ENCODE measurements at regions not wholly inside any gene's neighbourhood (a gene's known extent, or its start where the extent isn't known, plus 50 kb on each side); places are given as distances from the start of the nearest gene placed in this dataset.

DNA sequence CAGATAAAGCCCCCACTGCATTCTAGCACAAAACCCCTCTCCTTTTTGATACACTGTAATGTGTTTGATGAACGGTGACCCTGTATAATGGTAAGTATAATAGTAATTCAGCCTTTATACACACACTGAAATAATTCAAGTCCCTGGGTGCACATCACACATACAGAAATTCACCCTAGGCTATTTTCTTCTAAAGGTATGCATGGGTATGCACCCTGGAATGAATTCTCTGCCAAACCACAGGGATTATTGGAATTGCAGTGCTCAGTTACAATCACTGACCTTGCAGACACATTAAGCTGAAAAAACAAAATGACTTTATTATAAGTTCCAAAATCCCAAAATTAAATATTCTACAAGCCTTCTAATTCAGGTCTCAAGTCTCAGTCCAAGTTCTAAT is 245.9 kb upstream of the FAT3 start:
- H3K4me3 ChIP-seq (replicated peaks; ENCODE audit: insufficient read depth, low read length), result no peak overlapping the region
- H3K27ac ChIP-seq (replicated peaks), result no peak overlapping the region
- no peak for TF ChIP-seq REST (IDR thresholded peaks at IDR 0.05; ENCODE audit: insufficient replicate concordance, low read depth)
- no peak for TF ChIP-seq GABPA (IDR thresholded peaks at IDR 0.05; ENCODE audit: low read depth)
- TF ChIP-seq, protein P1, sequence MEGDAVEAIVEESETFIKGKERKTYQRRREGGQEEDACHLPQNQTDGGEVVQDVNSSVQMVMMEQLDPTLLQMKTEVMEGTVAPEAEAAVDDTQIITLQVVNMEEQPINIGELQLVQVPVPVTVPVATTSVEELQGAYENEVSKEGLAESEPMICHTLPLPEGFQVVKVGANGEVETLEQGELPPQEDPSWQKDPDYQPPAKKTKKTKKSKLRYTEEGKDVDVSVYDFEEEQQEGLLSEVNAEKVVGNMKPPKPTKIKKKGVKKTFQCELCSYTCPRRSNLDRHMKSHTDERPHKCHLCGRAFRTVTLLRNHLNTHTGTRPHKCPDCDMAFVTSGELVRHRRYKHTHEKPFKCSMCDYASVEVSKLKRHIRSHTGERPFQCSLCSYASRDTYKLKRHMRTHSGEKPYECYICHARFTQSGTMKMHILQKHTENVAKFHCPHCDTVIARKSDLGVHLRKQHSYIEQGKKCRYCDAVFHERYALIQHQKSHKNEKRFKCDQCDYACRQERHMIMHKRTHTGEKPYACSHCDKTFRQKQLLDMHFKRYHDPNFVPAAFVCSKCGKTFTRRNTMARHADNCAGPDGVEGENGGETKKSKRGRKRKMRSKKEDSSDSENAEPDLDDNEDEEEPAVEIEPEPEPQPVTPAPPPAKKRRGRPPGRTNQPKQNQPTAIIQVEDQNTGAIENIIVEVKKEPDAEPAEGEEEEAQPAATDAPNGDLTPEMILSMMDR (IDR thresholded peaks at IDR 0.05; ENCODE audit: insufficient read depth, low read length), result no peak
- no peak for TF ChIP-seq POLR2AphosphoS5 (IDR thresholded peaks at IDR 0.05; ENCODE audit: low read depth)
- no peak for TF ChIP-seq SPI1 (IDR thresholded peaks at IDR 0.05; ENCODE audit: borderline replicate concordance, low read depth)
- H3K27me3 ChIP-seq (ENCODE audit: insufficient read depth, poor library complexity, severe bottlenecking), result no peaks in the 10 kb centered on the region
- no peak for DNase-seq (ENCODE audit: low read depth in 1 of 2, low spot score in 1 of 2)

DNA sequence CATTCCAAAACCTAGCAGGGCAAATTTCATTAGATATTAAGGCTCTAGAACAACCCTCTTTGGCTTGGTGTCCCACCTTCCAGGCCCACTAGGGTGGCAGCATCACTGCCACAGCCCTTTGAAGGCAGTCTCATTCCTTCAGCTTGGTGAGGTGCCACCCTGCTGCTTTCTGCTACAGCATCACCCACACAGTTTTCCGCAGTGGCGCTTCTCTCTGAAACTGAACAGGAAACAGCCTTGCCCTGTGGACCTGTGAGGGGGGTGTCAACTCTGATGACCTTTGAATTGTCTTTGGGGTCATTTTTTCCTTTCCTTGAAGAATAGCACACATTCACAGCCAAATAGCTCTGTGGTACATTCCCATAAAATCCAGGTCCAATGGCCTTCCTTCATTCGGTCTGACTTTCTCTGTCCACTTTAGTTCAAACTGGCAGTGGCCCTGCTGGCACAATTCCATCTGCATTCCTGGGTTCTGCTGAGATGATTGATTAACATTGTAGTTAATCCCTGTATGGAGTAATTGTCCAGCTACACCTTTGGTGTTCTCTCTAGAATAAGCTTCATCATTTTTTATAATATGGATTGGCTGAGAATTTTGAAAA is 251.9 kb upstream of the FAT3 start:
- DNase-seq (ENCODE audit: low read depth in 1 of 2, low spot score in 1 of 2), result no peak
- Histone ChIP-seq H3K4me3 (replicated peaks; ENCODE audit: insufficient read depth, low read length) (no peak overlapping the region), H3K27me3 (ENCODE audit: insufficient read depth, poor library complexity, severe bottlenecking) (no peaks in the 10 kb centered on the region), H3K27ac (replicated peaks) (no peak overlapping the region)
- TF ChIP-seq, protein P1 (IDR thresholded peaks at IDR 0.05; ENCODE audit: insufficient read depth, low read length), result no peak
- TF ChIP-seq SPI1 (IDR thresholded peaks at IDR 0.05; ENCODE audit: borderline replicate concordance, low read depth), result no peak
- TF ChIP-seq POLR2AphosphoS5 (IDR thresholded peaks at IDR 0.05; ENCODE audit: low read depth), result no peak
- no peak for TF ChIP-seq REST (IDR thresholded peaks at IDR 0.05; ENCODE audit: insufficient replicate concordance, low read depth)
- TF ChIP-seq GABPA (IDR thresholded peaks at IDR 0.05; ENCODE audit: low read depth), result no peak

- TF ChIP-seq POLR2AphosphoS5 (IDR thresholded peaks at IDR 0.05; ENCODE audit: low read depth) (no peak), REST (IDR thresholded peaks at IDR 0.05; ENCODE audit: insufficient replicate concordance, low read depth) (no peak), GABPA (IDR thresholded peaks at IDR 0.05; ENCODE audit: low read depth) (no peak)
- TF ChIP-seq, protein P1 (IDR thresholded peaks at IDR 0.05; ENCODE audit: insufficient read depth, low read length), result no peak
- H3K4me3 ChIP-seq (replicated peaks; ENCODE audit: insufficient read depth, low read length), result no peak overlapping the region
- no peaks in the 10 kb centered on the region for H3K27me3 ChIP-seq (ENCODE audit: insufficient read depth, poor library complexity, severe bottlenecking)
- no peak for DNase-seq (ENCODE audit: low read depth in 1 of 2, low spot score in 1 of 2)
- H3K27ac ChIP-seq (replicated peaks), result no peak overlapping the region
Observed at GRCh38 chr11:91970624-91971023, 254.0 kb upstream of the FAT3 start.
